NCI-H1930 (cell line): ENCODE measurements at regions not wholly inside any gene's neighbourhood (a gene's known extent, or its start where the extent isn't known, plus 50 kb on each side); places are given as distances from the start of the nearest gene placed in this dataset.

ENCODE experiments used
- DNase-seq, 2 experiments: peaks; one replicate each; lab custom pipeline; 2025; lab: John Stamatoyannopoulos, UW

- DNase-seq = no peak
Measured at GRCh38 chr2:41726364-41726763, 321.5 kb upstream of the PKDCC start.

GRCh38 chr2:41727152-41727551, 320.7 kb upstream of the PKDCC start:
- DNase-seq = no peak

- no peak for DNase-seq
Measured at GRCh38 chr2:41727711-41728110, 320.1 kb upstream of the PKDCC start.

- no peak for DNase-seq
Measured at GRCh38 chr2:41728788-41729338, 319.0 kb upstream of the PKDCC start.

- no peak for DNase-seq
Measured at GRCh38 chr2:41729800-41730364, 317.9 kb upstream of the PKDCC start.

- no peak for DNase-seq
Measured at GRCh38 chr2:41735006-41735405, 312.8 kb upstream of the PKDCC start.

GRCh38 chr2:41735476-41735875, 312.3 kb upstream of the PKDCC start:
- DNase-seq = no peak

GRCh38 chr2:41736105-41736567, 311.7 kb upstream of the PKDCC start:
- no peak for DNase-seq

GRCh38 chr2:41736586-41736985, 311.2 kb upstream of the PKDCC start:
- DNase-seq = no peak

GRCh38 chr2:41737888-41738287, 309.9 kb upstream of the PKDCC start:
- DNase-seq = no peak

- DNase-seq = no peak
Measured at GRCh38 chr2:41741951-41742595, 305.7 kb upstream of the PKDCC start.

GRCh38 chr2:41743324-41743723, 304.5 kb upstream of the PKDCC start:
- no peak for DNase-seq

GRCh38 chr2:41750829-41751228, 297.0 kb upstream of the PKDCC start:
- no peak for DNase-seq

GRCh38 chr2:41759880-41760279, 287.9 kb upstream of the PKDCC start:
- no peak for DNase-seq

- no peak for DNase-seq
Measured at GRCh38 chr2:41763141-41763540, 284.7 kb upstream of the PKDCC start.

- no peak for DNase-seq
Measured at GRCh38 chr2:41764131-41764530, 283.7 kb upstream of the PKDCC start.

- no peak for DNase-seq
Measured at GRCh38 chr2:41764919-41765318, 282.9 kb upstream of the PKDCC start.

- DNase-seq = no peak
Measured at GRCh38 chr2:41768310-41768709, 279.5 kb upstream of the PKDCC start.

- DNase-seq = no peak
Measured at GRCh38 chr2:41771710-41772109, 276.1 kb upstream of the PKDCC start.

- DNase-seq = no peak
Measured at GRCh38 chr2:41772697-41773096, 275.1 kb upstream of the PKDCC start.

GRCh38 chr2:41774011-41774605, 273.7 kb upstream of the PKDCC start:
- no peak for DNase-seq

GRCh38 chr2:41775366-41776025, 272.3 kb upstream of the PKDCC start:
- no peak for DNase-seq

GRCh38 chr2:41779888-41780287, 267.9 kb upstream of the PKDCC start:
- no peak for DNase-seq
